ENCODE measurements at regions not wholly inside any gene's neighbourhood (a gene's known extent, or its start where the extent isn't known, plus 50 kb on each side); places are given as distances from the start of the nearest gene placed in this dataset.
"Not testable (repeated sequence)": the region's sequence is repeated elsewhere in the genome, so short reads cannot be mapped to it uniquely, and the experiment has no call there.

DNA sequence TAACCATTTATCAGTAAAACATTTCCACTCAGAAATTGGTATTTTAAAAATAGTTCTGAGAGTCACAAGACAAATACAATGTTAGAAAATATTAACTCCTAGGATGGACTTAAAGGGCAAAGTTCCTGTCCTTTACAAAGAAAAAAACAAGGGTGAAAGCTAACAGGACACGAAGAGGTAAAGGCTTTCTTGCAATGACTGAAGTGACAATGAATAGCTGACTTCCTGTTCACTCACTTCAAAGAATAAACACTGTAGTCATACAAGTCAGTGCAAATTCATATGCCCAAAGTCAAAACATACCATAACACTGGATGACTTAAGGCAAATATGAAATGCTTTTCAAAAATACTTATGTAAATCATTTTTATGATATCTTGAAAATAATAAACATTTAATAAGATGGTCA is 1389.8 kb upstream of the ALCAM start:
- no peak for DNase-seq (ENCODE audit: low spot score)

DNA sequence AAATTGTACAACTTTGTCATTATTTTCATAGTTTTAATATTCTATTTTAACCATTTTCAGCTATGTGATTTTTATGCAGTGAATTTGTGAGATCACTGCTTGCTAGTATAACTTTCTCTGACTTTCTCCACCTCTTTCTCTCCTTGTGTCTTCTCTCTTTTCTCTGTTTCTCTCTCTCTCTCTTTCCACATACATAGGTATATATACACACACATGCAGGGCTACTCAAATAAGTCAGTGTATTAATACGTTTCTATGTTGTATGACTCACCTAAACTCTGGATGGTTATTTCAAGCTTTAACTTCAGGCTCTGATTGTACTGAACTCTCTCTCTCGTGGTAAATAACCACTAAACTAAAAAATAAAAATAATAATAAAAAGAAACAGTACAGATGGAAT is 1389.3 kb upstream of the ALCAM start:
- no peak for DNase-seq (ENCODE audit: low spot score)

DNA sequence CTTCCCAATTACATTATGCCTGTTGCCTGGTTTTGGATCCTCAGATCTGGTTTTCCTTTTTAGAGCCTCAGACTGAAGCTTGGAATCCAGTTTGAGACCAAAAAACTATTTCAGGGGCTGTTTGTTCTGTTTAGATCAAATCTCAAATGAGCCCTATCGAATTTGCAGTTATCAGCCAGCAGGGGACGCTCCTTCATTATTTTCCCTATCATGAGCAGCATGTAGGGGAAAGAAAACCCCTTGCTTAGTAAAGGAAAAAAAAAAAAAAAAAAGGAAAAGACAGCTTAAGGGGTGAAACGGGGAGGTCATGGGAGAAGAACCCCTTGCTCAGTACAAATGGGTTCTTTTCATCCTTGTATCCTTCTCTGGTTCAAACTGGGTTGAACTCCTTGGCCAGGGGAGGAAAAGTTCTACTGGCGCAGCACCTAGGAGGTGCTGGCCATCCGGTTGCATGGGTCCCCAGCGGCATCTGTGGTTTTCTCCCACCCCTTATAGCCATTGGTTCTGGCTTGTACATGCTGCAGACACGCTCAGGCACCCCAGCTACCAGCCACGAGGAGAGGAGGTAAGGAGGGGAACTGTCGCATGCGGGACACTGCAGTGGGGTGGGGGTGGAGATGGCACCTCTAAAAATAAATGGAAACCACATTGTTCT is 1375.1 kb upstream of the ALCAM start:
- peak; percentile 20 for DNase-seq (ENCODE audit: low spot score)

DNA sequence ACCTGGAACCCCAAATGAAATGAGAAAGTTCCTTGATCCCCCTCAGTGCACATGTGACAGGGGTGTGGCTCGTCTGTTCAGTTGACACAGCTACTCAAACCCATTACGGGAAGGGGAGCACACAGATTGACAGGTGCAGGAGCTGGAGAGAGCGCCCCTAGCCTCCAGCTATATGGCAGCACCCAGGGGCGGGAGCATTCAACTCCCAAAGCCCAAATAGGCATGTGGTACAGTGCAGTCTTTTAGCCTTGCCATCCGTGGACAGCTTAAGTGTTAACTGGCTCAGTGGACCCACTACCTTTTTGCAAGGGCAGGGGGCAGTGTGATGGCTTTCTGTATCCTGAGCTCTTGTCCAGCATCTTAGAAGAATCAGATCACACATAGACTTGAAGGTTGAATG is 1374.2 kb upstream of the ALCAM start:
- no peak for DNase-seq (ENCODE audit: low spot score)

DNA sequence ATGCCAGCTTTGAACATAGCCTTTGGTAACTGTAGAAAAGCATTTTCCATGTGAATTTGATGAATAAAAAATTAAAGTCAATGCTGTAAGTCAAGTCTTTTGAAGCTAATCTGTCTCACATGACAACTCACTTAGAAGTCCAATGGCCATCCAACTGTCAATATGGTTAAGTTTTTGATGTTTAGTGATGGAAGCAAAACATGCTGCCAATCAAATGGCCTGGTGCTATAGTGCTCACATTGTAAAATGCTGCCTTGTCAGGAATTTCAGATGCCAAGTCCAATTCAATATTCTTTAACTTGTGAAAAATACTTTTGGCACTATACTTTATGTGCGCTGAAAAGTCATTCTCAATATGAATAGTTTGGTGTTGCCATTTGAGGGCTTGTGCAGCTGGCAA is 1361.8 kb upstream of the ALCAM start:
- DNase-seq (ENCODE audit: low spot score) = no peak

DNA sequence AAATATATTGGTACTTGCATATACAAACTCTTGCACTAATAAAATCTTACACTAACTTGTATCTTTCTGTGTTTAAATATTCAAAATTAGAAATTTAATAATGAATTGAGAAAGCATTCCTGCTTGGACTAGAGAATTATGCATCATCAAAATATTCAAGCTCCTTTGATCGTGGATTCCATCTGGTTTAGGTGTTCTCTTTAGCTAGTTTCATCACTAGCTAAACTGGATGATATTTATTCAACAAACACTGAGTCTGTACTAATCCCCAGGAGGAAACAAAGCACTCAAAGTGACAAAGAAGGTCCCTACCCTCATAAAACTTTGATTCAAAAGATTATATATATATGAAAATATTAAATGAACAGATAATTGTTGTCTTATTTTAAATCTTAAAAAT is 1360.9 kb upstream of the ALCAM start:
- peak; percentile 17 for DNase-seq (ENCODE audit: low spot score)

DNA sequence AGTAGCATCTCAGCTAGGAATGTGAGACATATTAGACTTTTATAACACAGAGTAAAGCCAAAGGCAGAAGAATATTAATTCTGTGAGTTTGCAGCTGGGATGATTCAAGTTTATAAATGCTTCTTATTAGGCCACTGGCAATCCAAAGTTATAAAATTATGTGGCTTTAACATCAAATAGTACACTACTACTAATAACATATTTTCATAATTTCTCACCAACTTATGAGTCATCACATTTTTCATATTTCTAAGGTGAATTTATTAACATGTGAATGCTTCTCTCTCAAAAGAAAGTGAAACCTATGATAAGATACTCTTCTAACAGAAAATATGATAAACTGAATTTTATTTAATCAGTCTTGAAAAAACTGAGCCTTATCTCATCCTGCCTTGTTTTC is 1348.2 kb upstream of the ALCAM start:
- no peak for DNase-seq (ENCODE audit: low spot score)

DNA sequence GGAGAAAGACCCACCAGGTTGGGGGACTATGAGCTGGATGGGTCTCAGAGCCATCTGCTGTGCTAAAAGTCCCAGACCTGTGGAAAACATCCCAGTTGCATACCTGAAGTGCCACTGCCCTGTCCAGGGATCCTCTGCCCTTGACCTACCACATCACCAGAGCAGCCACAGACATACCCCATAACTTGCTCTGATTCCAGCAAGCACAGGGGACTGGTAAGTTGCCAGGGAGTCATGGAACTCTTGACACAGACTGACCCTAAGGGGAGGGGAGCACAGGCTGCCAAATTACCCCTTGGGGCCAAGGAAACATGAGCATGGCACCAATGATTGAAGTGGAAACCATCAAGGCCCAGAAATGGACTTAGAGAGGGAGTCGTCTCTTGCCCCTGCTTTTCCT is 1335.1 kb upstream of the ALCAM start:
- no peak for DNase-seq (ENCODE audit: low spot score)

DNA sequence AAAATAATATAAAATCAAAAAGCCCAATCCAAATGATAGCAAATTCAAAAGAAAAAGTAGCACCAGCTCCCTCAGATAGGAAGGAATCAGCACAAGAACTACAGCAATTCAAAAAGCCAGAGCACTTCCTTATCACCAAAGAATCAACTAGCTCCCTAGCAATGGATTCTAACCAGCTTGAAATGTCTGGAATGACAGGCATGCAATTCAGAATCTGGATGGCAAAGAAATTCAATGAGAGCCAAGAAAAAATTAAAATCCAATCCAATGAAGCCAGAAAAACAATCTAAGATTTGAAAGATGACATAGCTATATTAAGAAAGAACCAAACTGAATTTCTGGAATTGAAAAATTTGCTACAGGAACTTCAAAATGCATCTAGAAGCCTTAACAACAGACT is 1334.4 kb upstream of the ALCAM start:
- DNase-seq (ENCODE audit: low spot score) = peak; percentile 33

DNA sequence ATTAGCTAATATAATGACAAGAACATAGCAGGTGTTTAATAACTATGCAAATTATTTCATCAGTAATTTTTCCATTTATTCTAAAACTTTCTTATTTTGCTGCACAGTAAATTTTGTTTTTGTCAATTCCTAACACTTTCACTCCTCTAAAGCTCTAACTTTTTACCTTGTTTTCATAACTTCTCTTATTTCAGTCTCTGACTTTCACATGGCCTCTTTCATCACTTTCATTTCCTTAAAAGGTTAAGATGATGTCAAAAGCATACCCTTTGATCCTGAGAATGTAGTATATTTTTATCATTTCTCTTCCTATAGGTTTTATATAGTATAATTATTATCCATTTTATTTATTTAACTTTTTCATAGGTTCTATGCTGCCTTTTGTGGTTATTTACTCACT is 1325.8 kb upstream of the ALCAM start:
- DNase-seq (ENCODE audit: low spot score) = no peak

DNA sequence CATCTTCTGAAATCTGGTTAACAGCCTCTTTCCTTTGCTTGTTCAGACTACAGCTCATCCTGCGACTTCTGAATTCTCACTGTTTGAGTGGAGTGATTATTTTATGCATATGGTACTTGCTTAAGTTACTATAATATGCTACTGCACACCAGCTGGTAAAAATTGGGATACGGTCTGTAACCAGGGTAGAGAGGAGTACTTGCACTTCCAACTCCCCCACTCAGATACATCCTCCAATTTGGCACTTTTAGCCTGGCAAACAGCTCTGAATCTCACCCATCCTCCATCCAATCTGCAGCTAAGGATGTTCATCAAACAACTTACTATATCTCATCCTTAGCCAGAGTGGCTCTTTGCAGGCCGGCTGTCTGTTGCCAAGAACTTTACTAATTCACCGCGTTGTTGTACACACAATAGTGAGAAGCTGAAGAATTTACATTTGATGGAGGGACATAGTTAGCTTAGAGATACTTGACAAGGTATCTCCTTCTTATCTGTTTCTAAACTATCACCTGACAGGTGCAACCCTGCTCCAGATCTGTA is 1323.6 kb upstream of the ALCAM start:
- DNase-seq (ENCODE audit: low spot score) = not testable (repeated sequence)

DNA sequence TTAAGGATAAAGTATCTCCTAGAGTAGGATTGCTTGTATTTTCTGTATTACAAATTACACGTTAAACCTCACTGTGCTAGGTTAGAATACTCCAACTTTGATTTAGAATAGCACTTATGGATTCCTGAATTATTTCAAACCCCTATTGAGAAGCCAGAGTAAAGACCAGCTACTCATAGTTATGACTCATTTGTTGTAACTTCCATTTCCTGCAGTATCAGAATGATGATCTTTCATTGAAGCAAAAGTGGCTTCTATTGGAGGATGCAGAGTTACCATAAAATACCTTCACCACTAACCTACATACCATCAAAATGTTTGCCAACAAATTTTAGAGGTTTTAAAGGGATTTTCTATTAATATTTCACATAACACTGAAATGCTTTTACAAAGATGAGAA is 1322.7 kb upstream of the ALCAM start:
- DNase-seq (ENCODE audit: low spot score) = peak; percentile 9

DNA sequence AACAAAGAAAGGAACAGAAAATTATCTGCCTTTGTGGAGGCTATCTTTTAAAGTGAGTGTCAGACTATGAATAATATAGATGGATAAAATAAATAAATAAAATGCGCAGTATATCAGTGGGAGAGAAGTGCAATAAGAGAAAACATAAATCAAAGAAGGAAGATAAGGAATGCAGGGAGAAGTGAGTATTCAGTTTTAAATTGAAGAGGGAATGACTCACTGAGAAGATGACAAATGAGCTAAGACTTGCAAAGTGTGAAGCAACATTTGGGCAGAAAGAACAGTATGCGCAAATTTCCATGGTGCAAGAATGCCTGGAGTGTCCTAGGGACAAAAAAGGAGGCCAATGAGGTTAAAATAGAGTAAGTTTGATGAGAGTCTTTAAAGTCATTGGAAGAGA is 1300.1 kb upstream of the ALCAM start:
- DNase-seq (ENCODE audit: low spot score) = peak; percentile 46

DNA sequence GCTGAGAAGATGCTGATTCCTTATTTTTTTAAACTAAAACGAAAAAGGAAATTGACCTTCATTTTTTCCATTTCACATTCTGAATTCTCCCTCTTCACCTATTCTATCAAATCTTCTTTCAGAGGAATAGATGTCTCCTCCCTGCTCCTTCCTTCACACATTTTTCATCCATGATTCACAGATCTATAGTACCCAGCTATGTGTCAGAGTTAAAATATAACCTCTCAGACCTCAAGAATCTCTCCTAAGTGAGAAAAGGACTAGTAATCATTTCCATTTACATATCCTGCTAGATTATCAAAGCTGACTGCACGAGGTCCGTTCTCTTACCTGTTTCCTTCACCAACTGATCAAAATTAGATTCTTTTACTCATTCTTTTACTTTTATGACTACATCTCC is 1297.6 kb upstream of the ALCAM start:
- peak; percentile 88 for DNase-seq (ENCODE audit: low spot score)

DNA sequence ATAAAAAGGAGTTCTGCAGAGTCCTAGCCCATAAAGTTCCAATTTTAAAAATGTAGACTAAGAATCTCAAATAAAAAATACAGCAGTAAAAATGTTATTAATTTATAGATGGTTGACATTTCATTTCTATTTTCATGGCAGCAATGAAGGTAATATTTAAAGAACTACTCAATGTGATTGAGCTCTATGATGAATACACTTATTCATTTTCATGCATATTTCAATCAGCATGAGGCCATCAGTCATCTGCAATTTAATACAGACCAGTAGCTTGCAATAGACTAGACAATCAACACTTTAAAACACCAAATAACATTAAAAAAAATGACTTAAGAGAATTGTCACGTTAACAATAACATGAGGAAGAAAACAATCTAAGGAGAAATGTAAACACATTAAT is 1295.8 kb upstream of the ALCAM start:
- no peak for DNase-seq (ENCODE audit: low spot score)

DNA sequence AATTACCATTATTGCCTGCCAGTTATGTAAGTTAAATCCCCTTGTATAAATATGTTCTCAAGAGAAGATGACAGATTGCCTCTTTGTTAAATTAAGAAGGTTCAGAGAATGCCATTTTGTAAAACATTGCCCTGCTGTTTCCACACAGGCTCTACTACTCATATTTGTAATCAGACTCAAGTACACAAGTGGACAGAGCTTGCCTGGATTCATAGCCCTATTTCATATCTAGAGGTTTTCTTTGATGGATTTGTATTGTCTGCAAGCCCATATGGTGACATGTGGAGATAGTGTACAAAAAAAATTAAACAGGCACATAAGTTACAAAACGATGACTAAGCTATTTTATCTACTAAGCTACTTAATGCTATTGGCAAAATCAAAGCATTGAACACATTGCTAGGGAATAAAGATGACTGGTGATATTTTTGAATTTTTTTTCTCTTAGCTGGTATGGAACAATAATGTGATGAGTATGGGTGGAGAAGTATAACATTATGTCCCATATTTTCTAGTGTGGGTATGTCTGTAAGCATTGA is 1286.6 kb upstream of the ALCAM start:
- DNase-seq (ENCODE audit: low spot score) = no peak

DNA sequence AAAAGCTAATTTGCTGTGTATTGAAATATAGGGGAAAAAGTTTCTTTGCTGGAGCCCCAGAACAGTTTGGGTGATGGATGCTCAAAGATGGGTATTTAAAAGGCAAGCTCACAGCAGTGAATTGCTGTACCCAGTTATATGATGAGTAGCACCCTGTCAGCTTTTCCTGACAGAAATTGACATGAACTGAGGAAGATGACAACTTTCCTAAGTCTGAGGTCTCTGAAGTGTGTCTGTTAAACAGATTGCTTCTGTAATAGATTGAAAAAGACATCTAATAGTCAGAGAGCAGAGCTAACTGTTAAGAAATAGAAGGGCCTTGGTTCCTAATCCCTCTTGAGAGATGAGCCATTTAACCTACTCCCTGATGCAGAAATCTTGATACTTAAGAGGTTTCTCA is 1278.0 kb upstream of the ALCAM start:
- no peak for DNase-seq (ENCODE audit: low spot score)

DNA sequence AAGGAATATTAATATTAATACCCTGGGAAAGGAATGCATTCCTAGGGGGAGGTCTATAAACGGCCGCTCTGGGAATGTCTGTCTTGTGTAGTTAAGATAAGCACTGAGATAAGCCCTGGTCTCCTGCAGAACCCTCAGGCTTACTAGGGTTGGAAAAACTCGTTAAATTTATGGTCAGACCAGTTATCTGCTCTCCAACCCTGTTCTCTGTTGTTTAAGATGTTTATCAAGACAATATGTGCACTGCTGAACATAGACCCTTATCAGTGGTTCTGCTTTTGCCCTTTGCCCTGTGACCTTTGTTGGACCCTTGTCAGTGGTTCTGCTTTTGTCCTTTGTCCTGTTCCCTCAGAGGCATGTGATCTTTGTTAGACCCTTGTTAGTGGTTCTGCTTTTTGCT is 1276.7 kb upstream of the ALCAM start:
- not testable (repeated sequence) for DNase-seq (ENCODE audit: low spot score)

DNA sequence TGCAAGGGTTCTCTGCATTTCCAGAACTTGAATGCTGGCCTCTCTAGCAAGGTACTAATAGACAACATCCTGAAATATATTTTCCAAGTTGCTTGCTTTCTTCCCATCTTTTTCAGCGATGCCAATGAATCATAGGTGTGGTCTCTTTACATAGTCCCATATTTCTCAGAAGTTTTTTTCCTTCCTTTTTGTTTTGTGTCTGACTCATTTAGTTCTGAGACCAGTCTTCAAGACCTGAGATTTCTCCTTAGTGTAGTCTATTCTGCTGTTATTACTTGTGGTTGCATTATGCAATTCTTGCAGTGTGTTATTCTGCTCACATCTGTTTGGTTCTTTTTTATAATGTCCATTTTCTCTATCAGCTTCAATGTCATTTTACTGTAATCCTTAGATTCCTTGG is 1265.0 kb upstream of the ALCAM start:
- no peak for DNase-seq (ENCODE audit: low spot score)

DNA sequence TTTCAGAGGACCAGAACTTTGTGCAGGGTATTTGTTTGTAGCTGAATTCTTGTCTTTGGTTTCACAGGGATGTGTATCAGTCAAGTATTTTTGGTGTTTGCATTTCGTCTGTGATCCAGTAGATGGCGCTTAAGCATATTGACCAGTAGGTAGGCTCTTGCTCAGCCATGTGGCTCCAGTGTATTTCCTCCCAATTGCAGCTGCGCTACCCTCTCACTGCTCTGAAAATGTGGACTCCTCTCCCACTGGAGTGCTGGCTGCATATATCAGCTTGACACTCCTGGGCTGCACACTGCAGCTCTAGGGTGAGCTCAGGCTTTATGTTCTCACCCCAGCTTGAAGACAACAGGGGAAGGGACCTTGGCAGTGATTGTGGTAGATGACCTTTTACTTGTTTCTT is 1264.3 kb upstream of the ALCAM start:
- peak; percentile 53 for DNase-seq (ENCODE audit: low spot score)

DNA sequence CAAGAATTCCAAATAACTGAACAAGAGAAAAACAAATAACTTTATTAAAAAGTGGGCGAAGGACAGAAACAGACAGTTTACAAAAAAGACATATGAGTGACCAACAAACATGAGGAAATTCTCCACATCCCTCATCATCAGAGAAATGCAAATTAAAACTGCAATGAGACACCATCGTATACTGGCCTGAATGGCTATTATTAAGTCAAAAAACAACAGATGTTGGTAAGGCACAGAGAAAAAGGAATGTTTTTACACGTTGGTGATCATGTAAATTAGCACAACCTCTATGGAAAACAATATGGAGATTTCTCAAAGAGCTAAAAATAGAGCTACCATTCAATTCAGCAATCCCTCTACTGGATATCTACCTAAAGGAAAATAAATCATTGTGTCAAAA is 1260.4 kb upstream of the ALCAM start:
- DNase-seq (ENCODE audit: low spot score) = no peak

DNA sequence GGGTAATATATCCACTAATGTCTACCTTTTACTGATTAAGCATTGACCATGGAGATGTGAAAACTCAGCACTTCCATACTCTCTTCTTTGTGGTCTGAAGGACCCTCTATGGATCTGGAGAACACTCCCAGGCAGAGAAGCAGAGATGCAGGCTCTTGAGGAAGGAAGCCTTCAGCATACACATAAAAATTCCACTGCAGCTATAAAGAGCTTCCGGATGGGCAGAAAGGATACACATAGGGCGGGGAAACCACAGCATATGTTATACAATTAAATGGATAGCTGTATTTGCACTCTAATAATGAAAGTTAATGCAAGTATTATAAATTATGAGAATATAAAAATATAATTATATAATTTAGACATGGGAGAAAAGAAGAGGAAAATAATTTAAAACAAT is 1258.2 kb upstream of the ALCAM start:
- DNase-seq (ENCODE audit: low spot score) = no peak

DNA sequence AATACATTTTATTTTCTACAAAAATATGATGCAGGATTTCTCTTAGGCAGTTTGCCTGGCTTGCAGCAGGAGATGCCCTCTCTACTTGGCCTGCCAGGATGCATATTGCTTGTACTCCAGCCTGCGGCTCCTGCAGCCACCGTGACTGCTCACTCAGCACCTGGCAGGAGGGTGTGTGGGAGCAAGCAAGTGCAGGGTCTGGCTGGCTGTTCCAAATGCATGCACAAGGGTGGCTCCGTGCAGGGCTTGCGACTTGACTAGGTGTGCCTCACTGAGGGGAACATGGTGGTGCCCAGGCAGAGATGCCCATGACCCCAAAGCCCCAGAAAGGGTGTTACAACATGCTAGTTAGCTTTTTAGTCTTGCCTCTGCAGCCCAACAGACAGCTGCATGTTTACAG is 1240.2 kb upstream of the ALCAM start:
- DNase-seq (ENCODE audit: low spot score) = no peak

DNA sequence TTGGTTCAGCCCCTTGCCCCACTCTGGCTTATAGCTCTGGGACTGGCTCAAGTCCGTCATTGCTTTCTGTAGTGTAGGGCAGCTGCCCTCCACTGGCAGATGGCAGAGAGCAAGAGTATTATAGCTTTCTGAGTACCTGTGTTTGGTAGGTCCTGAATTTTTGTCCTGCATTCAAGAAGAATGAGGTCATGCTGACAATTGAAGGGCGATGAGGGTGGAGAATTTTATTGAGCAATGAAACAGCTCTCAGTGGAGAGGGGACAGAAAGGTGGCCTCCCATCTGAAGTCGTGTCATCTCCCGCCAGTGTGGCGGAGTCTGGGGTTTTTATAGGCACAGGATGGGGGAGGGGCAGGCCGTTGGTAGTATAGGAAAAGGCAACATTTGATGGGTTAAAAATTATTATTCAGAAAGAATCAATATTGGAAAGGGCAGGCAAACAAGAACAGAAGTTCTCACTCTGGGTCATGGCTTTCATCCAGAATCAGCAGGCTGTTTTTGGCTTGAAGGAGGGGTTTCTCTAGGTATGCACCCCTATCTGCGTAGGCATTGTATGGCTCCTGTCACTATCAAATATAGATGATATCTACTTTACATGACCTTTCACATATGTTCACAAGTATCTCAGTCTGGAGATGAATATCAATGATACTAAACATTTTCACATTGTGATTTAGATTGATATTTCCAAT is 1239.7 kb upstream of the ALCAM start:
- peak; percentile 10 for DNase-seq (ENCODE audit: low spot score)
